Rectal smooth muscle tissue (tissue), 1 donor: ENCODE measurements at regions not wholly inside any gene's neighbourhood (a gene's known extent, or its start where the extent isn't known, plus 50 kb on each side); places are given as distances from the start of the nearest gene placed in this dataset.

Source experiments
- H3K27ac ChIP-seq: one replicate; pipeline ENCODE4 v1.7.0; 2013; ENCODE audit warnings: low read depth, low read length, inconsistent platforms
- H3K27me3 ChIP-seq: one replicate; pipeline ENCODE4 v1.7.0; 2013; ENCODE audit warnings: low read length; ENCODE audit not compliant: control insufficient read depth, insufficient read depth
- H3K36me3 ChIP-seq: one replicate; pipeline ENCODE4 v1.7.0; 2013; ENCODE audit warnings: low read length; ENCODE audit not compliant: control insufficient read depth, insufficient read depth
- H3K4me1 ChIP-seq: one replicate; pipeline ENCODE4 v1.7.0; 2013; ENCODE audit warnings: low read length; ENCODE audit not compliant: control insufficient read depth, insufficient read depth
- H3K4me3 ChIP-seq: one replicate; pipeline ENCODE4 v1.7.0; 2013; ENCODE audit warnings: low read length
- H3K9ac ChIP-seq: one replicate; pipeline ENCODE4 v1.7.0; 2013; ENCODE audit warnings: low read length

DNA sequence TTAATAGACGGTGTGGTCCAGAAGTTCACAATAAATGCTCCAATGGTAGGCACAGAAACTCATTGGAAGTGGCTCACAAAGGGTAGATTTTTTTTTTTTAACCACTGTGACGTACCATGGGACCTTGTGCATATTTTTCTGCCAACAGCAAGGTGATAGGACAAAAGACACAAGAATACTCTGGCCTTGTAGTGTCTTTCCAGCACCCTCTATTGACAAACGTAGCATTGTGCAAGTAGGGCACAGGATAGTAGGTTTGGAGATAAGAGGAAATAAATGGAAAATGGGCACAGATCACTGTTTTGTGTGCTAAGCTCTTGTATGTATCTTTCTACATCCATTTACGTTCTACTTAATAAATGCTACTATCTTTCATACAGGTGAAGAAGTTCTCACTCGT is 2054.9 kb downstream of the PCDH7 start:
- no peak overlapping the region for H3K9ac ChIP-seq
- no peaks in the 10 kb centered on the region for H3K36me3 ChIP-seq
- H3K27me3 ChIP-seq = no peaks in the 10 kb centered on the region
- no peaks in the 10 kb centered on the region for H3K4me1 ChIP-seq
- H3K27ac ChIP-seq = no peak overlapping the region
- H3K4me3 ChIP-seq = no peak overlapping the region

- Histone ChIP-seq H3K9ac (no peak overlapping the region), H3K4me1 (no peaks in the 10 kb centered on the region), H3K27ac (no peak overlapping the region), H3K27me3 (no peaks in the 10 kb centered on the region), H3K36me3 (no peaks in the 10 kb centered on the region), H3K4me3 (no peak overlapping the region)
Observed at GRCh38 chr4:32776435-32777203, 2056.4 kb downstream of the PCDH7 start.

DNA sequence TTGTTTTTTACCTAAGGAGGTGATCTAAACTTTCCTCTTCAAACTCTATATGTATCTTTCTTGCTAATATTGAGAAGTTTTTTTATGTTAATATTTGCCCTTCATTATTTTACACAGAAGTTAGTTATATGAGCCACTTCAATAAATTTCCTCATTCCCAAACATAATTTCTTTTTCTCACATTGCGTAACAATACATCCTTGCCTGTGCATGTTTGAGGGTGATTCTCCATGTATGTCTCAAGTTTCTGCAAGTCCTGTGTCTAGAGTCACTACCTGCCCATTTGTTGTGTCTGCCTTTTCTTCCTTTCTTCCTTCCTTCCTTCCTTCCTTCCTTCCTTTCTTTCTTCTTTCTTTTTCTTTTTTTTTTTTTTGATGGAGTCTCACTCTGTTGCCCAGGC is 2057.9 kb downstream of the PCDH7 start:
- Histone ChIP-seq H3K36me3 (no peaks in the 10 kb centered on the region), H3K4me3 (no peak overlapping the region), H3K27ac (no peak overlapping the region), H3K9ac (no peak overlapping the region), H3K4me1 (no peaks in the 10 kb centered on the region), H3K27me3 (no peaks in the 10 kb centered on the region)

- Histone ChIP-seq H3K4me3 (no peak overlapping the region), H3K27ac (no peak overlapping the region), H3K36me3 (no peaks in the 10 kb centered on the region), H3K27me3 (no peaks in the 10 kb centered on the region), H3K9ac (no peak overlapping the region), H3K4me1 (no peaks in the 10 kb centered on the region)
Observed at GRCh38 chr4:32778938-32779337, 2058.8 kb downstream of the PCDH7 start.

DNA sequence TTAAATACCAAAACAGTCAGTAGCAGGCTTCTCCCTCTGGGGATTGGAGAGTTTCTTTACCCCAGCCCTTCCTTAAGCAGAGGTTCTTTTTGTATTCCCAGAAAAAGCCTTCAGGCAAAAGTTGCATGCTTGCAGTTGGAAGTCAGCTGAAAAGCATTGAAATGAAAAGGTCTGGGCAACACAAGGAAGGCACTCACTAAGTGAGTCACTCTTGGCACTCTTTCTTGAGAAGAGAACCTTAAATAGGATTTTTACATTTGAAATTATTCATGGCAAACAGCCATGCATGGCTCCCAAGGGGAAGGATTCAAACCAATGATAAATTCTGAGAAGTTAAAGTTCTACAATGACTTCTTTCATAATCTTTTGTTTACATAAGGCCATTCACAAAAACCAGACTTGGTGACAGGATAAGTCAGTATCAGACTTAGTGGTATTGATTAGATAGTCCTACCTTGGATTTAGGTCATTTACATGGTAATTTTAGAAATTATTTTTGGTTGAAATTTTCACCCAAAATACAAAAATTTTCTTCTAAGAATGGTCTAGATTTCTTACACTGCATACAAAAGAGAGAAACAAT is 2068.9 kb downstream of the PCDH7 start:
- no peak overlapping the region for H3K27ac ChIP-seq
- no peak overlapping the region for H3K4me3 ChIP-seq
- no peaks in the 10 kb centered on the region for H3K36me3 ChIP-seq
- no peak overlapping the region for H3K9ac ChIP-seq
- no peaks in the 10 kb centered on the region for H3K27me3 ChIP-seq
- no peaks in the 10 kb centered on the region for H3K4me1 ChIP-seq

DNA sequence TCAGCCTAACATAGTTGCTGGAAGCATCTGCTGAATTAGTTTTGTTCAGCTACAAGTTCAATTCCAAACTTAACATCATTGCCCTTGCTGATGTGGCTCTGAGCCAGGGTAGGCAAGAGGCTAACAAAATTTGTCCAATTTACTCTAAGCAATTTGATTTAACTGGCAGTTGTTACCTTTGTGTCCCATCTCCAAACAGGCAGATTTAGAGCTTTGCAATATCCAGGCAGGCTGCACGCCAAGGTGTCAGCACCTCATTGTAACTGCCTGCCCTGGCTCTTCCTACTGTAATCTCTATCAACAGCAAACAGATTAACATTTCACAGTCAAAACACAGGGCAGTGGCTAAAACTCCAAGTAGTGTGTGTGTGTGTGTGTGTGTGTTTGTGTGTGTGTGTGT is 2070.6 kb downstream of the PCDH7 start:
- Histone ChIP-seq H3K4me1 (no peaks in the 10 kb centered on the region), H3K27me3 (no peaks in the 10 kb centered on the region), H3K4me3 (no peak overlapping the region), H3K9ac (no peak overlapping the region), H3K27ac (no peak overlapping the region), H3K36me3 (no peaks in the 10 kb centered on the region)

- Histone ChIP-seq H3K27ac (no peak overlapping the region), H3K4me1 (no peaks in the 10 kb centered on the region), H3K27me3 (no peaks in the 10 kb centered on the region), H3K36me3 (no peaks in the 10 kb centered on the region), H3K4me3 (no peak overlapping the region), H3K9ac (no peak overlapping the region)
Observed at GRCh38 chr4:32798471-32799159, 2078.4 kb downstream of the PCDH7 start.

GRCh38 chr4:32824336-32824735 is 2104.2 kb downstream of the PCDH7 start:
- Histone ChIP-seq H3K27ac (no peak overlapping the region), H3K27me3 (no peaks in the 10 kb centered on the region), H3K9ac (no peak overlapping the region)

GRCh38 chr4:32826169-32826568 is 2106.0 kb downstream of the PCDH7 start:
- H3K9ac ChIP-seq = no peak overlapping the region
- H3K36me3 ChIP-seq = no peaks in the 10 kb centered on the region
- no peaks in the 10 kb centered on the region for H3K4me1 ChIP-seq
- H3K4me3 ChIP-seq = no peak overlapping the region
- no peak overlapping the region for H3K27ac ChIP-seq
- no peaks in the 10 kb centered on the region for H3K27me3 ChIP-seq

More at GRCh38 chr4:32824336-32824735, 2104.2 kb downstream of the PCDH7 start:
- no peak overlapping the region for H3K4me3 ChIP-seq
- no peaks in the 10 kb centered on the region for H3K36me3 ChIP-seq
- no peaks in the 10 kb centered on the region for H3K4me1 ChIP-seq

DNA sequence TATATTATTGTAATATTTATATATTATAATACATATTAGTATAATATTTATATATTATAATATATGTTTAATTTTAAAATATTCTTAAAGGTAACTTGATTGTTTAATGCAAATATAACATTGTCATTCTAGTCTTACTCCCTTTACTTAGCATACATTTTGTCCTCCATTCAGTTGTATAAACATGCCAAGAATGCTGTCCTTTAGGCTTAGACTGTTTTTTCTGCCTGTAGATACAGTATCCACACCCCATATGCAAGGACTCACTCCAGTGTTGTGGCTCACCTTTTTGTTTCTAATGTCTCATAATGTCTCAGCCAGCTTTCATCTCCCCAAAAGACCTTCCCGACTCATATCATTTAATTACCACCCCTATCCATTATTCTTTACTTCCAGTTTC is 2110.0 kb downstream of the PCDH7 start:
- no peaks in the 10 kb centered on the region for H3K27me3 ChIP-seq
- no peaks in the 10 kb centered on the region for H3K4me1 ChIP-seq
- H3K27ac ChIP-seq = no peak overlapping the region
- no peaks in the 10 kb centered on the region for H3K36me3 ChIP-seq
- H3K4me3 ChIP-seq = no peak overlapping the region
- no peak overlapping the region for H3K9ac ChIP-seq

DNA sequence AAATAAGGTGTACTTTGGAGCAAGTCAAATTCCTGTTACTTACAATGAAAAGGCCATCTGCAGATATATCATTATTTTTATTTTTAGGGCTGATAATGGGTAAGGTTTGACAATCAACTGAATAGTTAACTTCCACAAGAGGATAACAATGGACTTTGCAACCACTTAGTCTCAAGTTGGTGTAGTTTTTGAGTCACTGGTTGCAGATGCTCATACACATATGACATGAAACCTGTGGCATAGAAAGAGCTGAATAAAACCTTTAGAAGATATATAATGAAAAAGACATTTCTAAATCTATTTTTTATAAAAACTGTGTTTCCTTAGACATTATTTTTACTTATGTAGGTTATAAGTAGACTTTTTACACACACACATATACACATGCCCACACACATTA is 2110.9 kb downstream of the PCDH7 start:
- Histone ChIP-seq H3K4me1 (no peaks in the 10 kb centered on the region), H3K27ac (no peak overlapping the region), H3K36me3 (no peaks in the 10 kb centered on the region)

GRCh38 chr4:32840461-32841189 is 2120.5 kb downstream of the PCDH7 start:
- H3K27ac ChIP-seq = no peak overlapping the region
- H3K4me1 ChIP-seq = no peaks in the 10 kb centered on the region
- no peaks in the 10 kb centered on the region for H3K36me3 ChIP-seq
- H3K4me3 ChIP-seq = no peak overlapping the region
- no peak overlapping the region for H3K9ac ChIP-seq
- no peaks in the 10 kb centered on the region for H3K27me3 ChIP-seq

More for the DNA sequence above, 2110.9 kb downstream of the PCDH7 start:
- H3K4me3 ChIP-seq = no peak overlapping the region
- H3K9ac ChIP-seq = no peak overlapping the region
- no peaks in the 10 kb centered on the region for H3K27me3 ChIP-seq
